Thoracic aorta (tissue), 2 donors: ENCODE measurements at regions not wholly inside any gene's neighbourhood (a gene's known extent, or its start where the extent isn't known, plus 50 kb on each side); places are given as distances from the start of the nearest gene placed in this dataset.
A peak's percentile ranks its signal among the peaks of the same experiment; 100 is the strongest.

Source experiments
- ATAC-seq: fragments of 150-250 bp; one replicate; pipeline ENCODE4 v1.8.0; 2017; ENCODE audit warnings: low read depth; ENCODE audit not compliant: insufficient number of reproducible peaks, low FRiP score
- DNase-seq: peaks from one replicate; pipeline ENCODE4 v3.0.0-alpha.2; 2020; ENCODE audit warnings: low spot score
- H3K27ac ChIP-seq, 2 donors: fragments of 200-600 bp; sonication (generic); 1 replicate in 1 of 2; 2 replicates in 1 of 2; pipeline ENCODE4 v1.5.1; 2016; ENCODE audit warnings: mild to moderate bottlenecking in 2 of 2, moderate library complexity in 2 of 2
- H3K27me3 ChIP-seq: fragments of 200-600 bp; sonication (generic); replicated peaks from 2 replicates; pipeline ENCODE4 v1.6.0; 2016; ENCODE audit warnings: mild to moderate bottlenecking; ENCODE audit not compliant: insufficient read depth
- H3K36me3 ChIP-seq: fragments of 200-600 bp; sonication (generic); one replicate; pipeline ENCODE4 v1.5.1; 2016
- H3K4me1 ChIP-seq, 2 donors: fragments of 200-600 bp; sonication (generic); 1 replicate in 1 of 2; 2 replicates in 1 of 2; pipeline versions ENCODE4 v1.5.1 to v1.6.0; 2016; ENCODE audit warnings: low read depth in 2 of 2, mild to moderate bottlenecking in 1 of 2; ENCODE audit not compliant: control insufficient read depth in 1 of 2
- H3K4me3 ChIP-seq: fragments of 200-600 bp; sonication (generic); 2 replicates; pipeline ENCODE4 v1.5.1; 2016; ENCODE audit warnings: mild to moderate bottlenecking
- H3K9me3 ChIP-seq: fragments of 200-600 bp; sonication (generic); 2 replicates; pipeline ENCODE4 v1.5.1; 2016
- CTCF ChIP-seq: fragments of 200-600 bp; sonication (generic); IDR thresholded peaks from one replicate; pipeline ENCODE4 v1.5.1; 2019; ENCODE audit warnings: antibody characterized with exemption

- DNase-seq: no peak
- Histone ChIP-seq H3K27ac (no peak overlapping the region), H3K9me3 (no peaks in the 10 kb centered on the region), H3K4me1 (no peaks in the 10 kb centered on the region), H3K36me3 (no peaks in the 10 kb centered on the region), H3K4me3 (no peak overlapping the region), H3K27me3 (no peaks in the 10 kb centered on the region)
- ATAC-seq: no peak
- no peak for TF ChIP-seq CTCF
Measured at GRCh38 chr9:7324152-7324598, 475.4 kb downstream of the DMAC1 start.

DNA sequence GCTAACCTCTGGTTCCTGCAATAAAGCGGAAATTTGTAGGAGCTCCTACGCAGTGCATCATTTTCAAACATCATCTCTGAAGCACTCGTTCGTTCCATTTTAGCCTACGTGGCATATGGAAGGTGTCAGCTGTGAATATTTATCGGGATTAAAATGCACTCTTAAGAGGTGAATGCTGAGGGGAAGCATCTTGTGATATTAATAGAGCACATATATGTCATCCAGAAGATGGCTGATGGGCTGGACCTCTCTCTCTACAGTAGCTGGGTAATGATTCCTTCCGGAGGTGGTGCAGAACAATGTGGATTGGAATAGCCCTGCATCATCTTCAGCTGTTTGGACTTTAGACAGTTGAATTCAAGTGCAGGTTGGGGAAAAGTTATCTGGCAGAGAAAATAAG is 478.7 kb downstream of the DMAC1 start:
- no peak overlapping the region for H3K27ac ChIP-seq
- ATAC-seq (no peak), DNase-seq (no peak)
- no peaks in the 10 kb centered on the region for H3K36me3 ChIP-seq
- no peak overlapping the region for H3K4me3 ChIP-seq
- H3K4me1 ChIP-seq: peaks cover 6 to 12% of the 10 kb centered on the region in 2 donors
- no peaks in the 10 kb centered on the region for H3K27me3 ChIP-seq
- no peak for TF ChIP-seq CTCF
- no peaks in the 10 kb centered on the region for H3K9me3 ChIP-seq

- no peak for DNase-seq
- peaks cover 13 to 19% of the 10 kb centered on the region in 2 donors for H3K4me1 ChIP-seq
- no peak overlapping the region for H3K4me3 ChIP-seq
- H3K9me3 ChIP-seq: no peaks in the 10 kb centered on the region
- no peaks in the 10 kb centered on the region for H3K27me3 ChIP-seq
- no peak overlapping the region for H3K27ac ChIP-seq
- H3K36me3 ChIP-seq: no peaks in the 10 kb centered on the region
- no peak for ATAC-seq
- no peak for TF ChIP-seq CTCF
Measured at GRCh38 chr9:7320139-7320538, 479.4 kb downstream of the DMAC1 start.

GRCh38 chr9:7318920-7319319 is 480.7 kb downstream of the DMAC1 start:
- Histone ChIP-seq H3K27me3 (no peaks in the 10 kb centered on the region), H3K4me3 (no peak overlapping the region), H3K27ac (no peak overlapping the region), H3K9me3 (no peaks in the 10 kb centered on the region), H3K4me1 (peaks cover 13 to 24% of the 10 kb centered on the region in 2 donors), H3K36me3 (no peaks in the 10 kb centered on the region)
- ATAC-seq (no peak), DNase-seq (no peak)
- TF ChIP-seq CTCF: no peak

- ATAC-seq (no peak), DNase-seq (no peak)
- no peaks in the 10 kb centered on the region for H3K36me3 ChIP-seq
- H3K9me3 ChIP-seq: peaks cover 3% of the 10 kb centered on the region
- H3K4me3 ChIP-seq: no peak overlapping the region
- no peaks in the 10 kb centered on the region for H3K27me3 ChIP-seq
- H3K27ac ChIP-seq: peak overlapping the region; percentile 34 to 74
- no peak for TF ChIP-seq CTCF
- H3K4me1 ChIP-seq: peaks cover 13 to 24% of the 10 kb centered on the region in 2 donors
Measured at GRCh38 chr9:7316967-7317366, 482.6 kb downstream of the DMAC1 start.
